ENCODE measurements at regions not wholly inside any gene's neighbourhood (a gene's known extent, or its start where the extent isn't known, plus 50 kb on each side); places are given as distances from the start of the nearest gene placed in this dataset.

DNA sequence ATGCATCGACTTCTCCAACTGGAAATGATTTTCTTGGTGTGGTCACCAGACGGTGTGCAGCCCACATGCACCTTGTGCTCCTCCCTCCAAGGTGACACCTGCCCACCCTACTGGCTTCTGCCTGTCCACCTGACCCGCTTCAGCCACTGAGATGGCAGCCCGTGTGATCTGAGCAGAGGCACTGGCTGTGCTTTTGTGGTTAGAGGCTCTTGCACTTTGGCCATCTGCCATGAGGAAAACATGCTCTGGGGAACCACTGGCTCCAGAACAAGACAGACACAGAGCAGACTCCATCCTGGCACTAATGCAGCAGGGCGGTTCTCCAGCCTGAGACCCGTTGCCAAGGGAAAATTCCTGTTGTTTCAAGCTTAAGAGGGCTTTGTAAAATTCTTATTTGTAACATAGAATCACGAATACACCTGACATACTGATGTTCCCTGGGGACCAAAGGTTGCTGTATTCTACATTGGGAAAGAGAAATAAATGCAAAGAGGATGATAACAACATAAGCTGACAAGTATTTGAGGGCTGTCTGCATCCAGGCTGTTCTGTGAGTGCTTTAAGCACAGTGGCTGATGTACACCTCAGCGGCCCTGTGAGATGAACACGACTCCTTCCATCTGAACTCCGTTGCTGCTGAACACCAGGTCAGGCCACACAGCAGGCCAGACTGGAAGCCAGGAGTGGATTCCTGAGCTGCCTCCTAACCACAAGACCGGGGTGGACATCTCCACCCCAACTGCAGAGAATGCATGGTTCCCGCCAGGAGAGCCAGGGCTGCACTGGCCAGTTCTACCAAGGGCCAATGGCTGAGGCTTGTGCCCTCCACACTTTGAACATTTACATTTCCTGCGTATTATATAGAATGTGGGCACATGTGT lies 820.4 kb downstream of the GALR1 start:
- H3K4me3 ChIP-seq (ENCODE audit: low read length) = no peak overlapping the region
- H3K27me3 ChIP-seq (ENCODE audit: insufficient read depth, low read depth, low read length) = no peaks in the 10 kb centered on the region
- H3K36me3 ChIP-seq (ENCODE audit: insufficient read depth, low read length) = no peaks in the 10 kb centered on the region
- no peak overlapping the region for H3K9ac ChIP-seq (ENCODE audit: low read length)
- H3K4me2 ChIP-seq (ENCODE audit: low read length) = no peak overlapping the region
- H3F3A ChIP-seq (ENCODE audit: insufficient read depth, low read length, poor library complexity, severe bottlenecking) = no peaks in the 10 kb centered on the region
- TF ChIP-seq POLR2AphosphoS5 (IDR thresholded peaks at IDR 0.05) (no peak), MXI1 (conservative IDR thresholded peaks at IDR 0.05; ENCODE audit: poor library complexity, severe bottlenecking) (no peak), EP300 (conservative IDR thresholded peaks at IDR 0.05; ENCODE audit: poor library complexity, severe bottlenecking) (no peak), EZH2 (IDR thresholded peaks at IDR 0.05; ENCODE audit: borderline replicate concordance, insufficient read depth, low read length, poor library complexity, severe bottlenecking) (no peak)
- TF ChIP-seq, protein P1, sequence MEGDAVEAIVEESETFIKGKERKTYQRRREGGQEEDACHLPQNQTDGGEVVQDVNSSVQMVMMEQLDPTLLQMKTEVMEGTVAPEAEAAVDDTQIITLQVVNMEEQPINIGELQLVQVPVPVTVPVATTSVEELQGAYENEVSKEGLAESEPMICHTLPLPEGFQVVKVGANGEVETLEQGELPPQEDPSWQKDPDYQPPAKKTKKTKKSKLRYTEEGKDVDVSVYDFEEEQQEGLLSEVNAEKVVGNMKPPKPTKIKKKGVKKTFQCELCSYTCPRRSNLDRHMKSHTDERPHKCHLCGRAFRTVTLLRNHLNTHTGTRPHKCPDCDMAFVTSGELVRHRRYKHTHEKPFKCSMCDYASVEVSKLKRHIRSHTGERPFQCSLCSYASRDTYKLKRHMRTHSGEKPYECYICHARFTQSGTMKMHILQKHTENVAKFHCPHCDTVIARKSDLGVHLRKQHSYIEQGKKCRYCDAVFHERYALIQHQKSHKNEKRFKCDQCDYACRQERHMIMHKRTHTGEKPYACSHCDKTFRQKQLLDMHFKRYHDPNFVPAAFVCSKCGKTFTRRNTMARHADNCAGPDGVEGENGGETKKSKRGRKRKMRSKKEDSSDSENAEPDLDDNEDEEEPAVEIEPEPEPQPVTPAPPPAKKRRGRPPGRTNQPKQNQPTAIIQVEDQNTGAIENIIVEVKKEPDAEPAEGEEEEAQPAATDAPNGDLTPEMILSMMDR (IDR thresholded peaks at IDR 0.05; ENCODE audit: poor library complexity, severe bottlenecking) = no peak
- H4K20me1 ChIP-seq (ENCODE audit: insufficient read depth) = no peaks in the 10 kb centered on the region
- no peak overlapping the region for H2AFZ ChIP-seq (ENCODE audit: low read depth, low read length)
- no peaks in the 10 kb centered on the region for H3K9me3 ChIP-seq (ENCODE audit: low read length)
- no peaks in the 10 kb centered on the region for H3K79me2 ChIP-seq (replicated peaks; ENCODE audit: insufficient read depth, low read length)
- no peak overlapping the region for H3K27ac ChIP-seq (ENCODE audit: low read length)
- H3K9me2 ChIP-seq (ENCODE audit: insufficient read depth, low read length) = no peaks in the 10 kb centered on the region

DNA sequence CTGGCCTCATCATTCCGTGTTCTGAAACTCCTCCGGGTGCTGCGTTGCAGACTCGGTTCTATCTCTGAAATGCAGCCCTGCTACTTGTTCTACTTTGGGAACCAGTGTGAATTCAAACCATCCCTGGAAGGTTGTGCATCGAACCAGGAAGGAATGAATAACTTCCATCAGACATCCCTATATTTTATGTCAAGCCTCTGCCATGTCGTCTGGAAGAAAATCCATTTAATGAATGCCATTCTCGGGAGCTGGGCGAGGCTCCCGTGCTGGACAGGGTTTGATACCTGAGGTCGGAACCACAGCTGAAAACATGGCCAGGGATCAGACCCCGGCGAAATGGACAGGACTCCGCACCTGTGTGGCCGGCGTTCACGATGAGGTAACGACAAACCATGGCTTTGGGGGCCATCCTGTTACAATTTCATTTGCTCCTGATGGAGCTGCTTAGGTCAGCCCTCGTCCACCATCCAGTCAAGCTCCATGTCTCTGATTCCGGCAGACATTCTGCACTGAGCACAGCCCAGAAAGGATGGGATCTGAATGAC lies 821.6 kb downstream of the GALR1 start:
- no peaks in the 10 kb centered on the region for H3K36me3 ChIP-seq (ENCODE audit: insufficient read depth, low read length)
- no peak overlapping the region for H2AFZ ChIP-seq (ENCODE audit: low read depth, low read length)
- no peaks in the 10 kb centered on the region for H4K20me1 ChIP-seq (ENCODE audit: insufficient read depth)
- TF ChIP-seq REST (IDR thresholded peaks at IDR 0.05; ENCODE audit: borderline replicate concordance) = no peak
- TF ChIP-seq EP300 (conservative IDR thresholded peaks at IDR 0.05; ENCODE audit: poor library complexity, severe bottlenecking) = no peak
- no peak for TF ChIP-seq EZH2 (IDR thresholded peaks at IDR 0.05; ENCODE audit: borderline replicate concordance, insufficient read depth, low read length, poor library complexity, severe bottlenecking)
- no peak for TF ChIP-seq SMC3 (conservative IDR thresholded peaks at IDR 0.05; ENCODE audit: poor library complexity)
- no peak for TF ChIP-seq POLR2AphosphoS5 (IDR thresholded peaks at IDR 0.05)
- no peaks in the 10 kb centered on the region for H3K9me3 ChIP-seq (ENCODE audit: low read length)
- H3F3A ChIP-seq (ENCODE audit: insufficient read depth, low read length, poor library complexity, severe bottlenecking) = no peaks in the 10 kb centered on the region
- H3K9me2 ChIP-seq (ENCODE audit: insufficient read depth, low read length) = no peaks in the 10 kb centered on the region
- no peak overlapping the region for H3K4me3 ChIP-seq (ENCODE audit: low read length)
- no peak overlapping the region for H3K9ac ChIP-seq (ENCODE audit: low read length)
- no peaks in the 10 kb centered on the region for H3K27me3 ChIP-seq (ENCODE audit: insufficient read depth, low read depth, low read length)
- no peak overlapping the region for H3K27ac ChIP-seq (ENCODE audit: low read length)
- no peaks in the 10 kb centered on the region for H3K79me2 ChIP-seq (replicated peaks; ENCODE audit: insufficient read depth, low read length)
- no peak overlapping the region for H3K4me2 ChIP-seq (ENCODE audit: low read length)
